Neural progenitor cell (in vitro differentiated cells): ENCODE measurements at regions not wholly inside any gene's neighbourhood (a gene's known extent, or its start where the extent isn't known, plus 50 kb on each side); places are given as distances from the start of the nearest gene placed in this dataset.
"Not testable (repeated sequence)": the region's sequence is repeated elsewhere in the genome, so short reads cannot be mapped to it uniquely, and the experiment has no call there.

Source experiments
- DNase-seq: peaks from one replicate; pipeline ENCODE4 v3.0.0-alpha.2; 2016; ENCODE audit warnings: low spot score
- H2AFZ ChIP-seq: fragments of 200-600 bp; sonication (generic); replicated peaks from 2 replicates; pipeline ENCODE4 v1.6.1; 2016; ENCODE audit warnings: antibody characterized with exemption
- H3F3A ChIP-seq: fragments of 200-600 bp; sonication (generic); 2 replicates; pipeline ENCODE4 v1.6.1; 2016; ENCODE audit warnings: antibody characterized with exemption, low read depth
- H3K27ac ChIP-seq: fragments of 200-600 bp; sonication (generic); 2 replicates; pipeline ENCODE4 v1.5.1; 2016; ENCODE audit warnings: mild to moderate bottlenecking
- H3K27me3 ChIP-seq: fragments of 200-600 bp; sonication (generic); 2 replicates; pipeline ENCODE4 v1.6.1; 2016; ENCODE audit warnings: mild to moderate bottlenecking, moderate library complexity
- H3K36me3 ChIP-seq: fragments of 200-600 bp; sonication (generic); 2 replicates; pipeline ENCODE4 v1.5.1; 2016
- H3K4me1 ChIP-seq: fragments of 200-600 bp; sonication (generic); 2 replicates; pipeline ENCODE4 v1.6.1; 2016; ENCODE audit warnings: mixed run types
- H3K4me2 ChIP-seq: fragments of 200-600 bp; sonication (generic); 2 replicates; pipeline ENCODE4 v1.6.1; 2016
- H3K4me3 ChIP-seq: fragments of 200-600 bp; sonication (generic); 2 replicates; pipeline ENCODE4 v1.5.1; 2016
- H3K79me2 ChIP-seq: fragments of 200-600 bp; sonication (generic); 2 replicates; pipeline ENCODE4 v1.6.1; 2016; ENCODE audit warnings: low read depth
- H3K9ac ChIP-seq: fragments of 200-600 bp; sonication (generic); 2 replicates; pipeline ENCODE4 v1.6.1; 2016
- H3K9me3 ChIP-seq: fragments of 200-600 bp; sonication (generic); 2 replicates; pipeline ENCODE4 v1.5.1; 2016; ENCODE audit warnings: low read depth
- H4K20me1 ChIP-seq: fragments of 200-600 bp; sonication (generic); 2 replicates; pipeline ENCODE4 v1.6.1; 2016; ENCODE audit warnings: low read depth
- H3K27ac Mint-ChIP-seq: 3 replicates; pipeline ENCODE4 v1.8.0; 2021; ENCODE audit warnings: mixed read lengths
- H3K27me3 Mint-ChIP-seq: 2 replicates; pipeline ENCODE4 v1.8.0; 2022; ENCODE audit warnings: low read depth, mild to moderate bottlenecking, inconsistent platforms, moderate library complexity, mixed read lengths; ENCODE audit not compliant: insufficient read depth
- H3K36me3 Mint-ChIP-seq: 3 replicates; pipeline ENCODE4 v1.8.0; 2021; ENCODE audit warnings: mixed read lengths
- H3K4me1 Mint-ChIP-seq: 3 replicates; pipeline ENCODE4 v1.8.0; 2021; ENCODE audit warnings: mixed read lengths
- H3K4me3 Mint-ChIP-seq: 3 replicates; pipeline ENCODE4 v1.8.0; 2021; ENCODE audit warnings: mild to moderate bottlenecking, moderate library complexity, mixed read lengths
- H3K9me3 Mint-ChIP-seq: 3 replicates; pipeline ENCODE4 v1.8.0; 2020; ENCODE audit warnings: mixed read lengths

DNA sequence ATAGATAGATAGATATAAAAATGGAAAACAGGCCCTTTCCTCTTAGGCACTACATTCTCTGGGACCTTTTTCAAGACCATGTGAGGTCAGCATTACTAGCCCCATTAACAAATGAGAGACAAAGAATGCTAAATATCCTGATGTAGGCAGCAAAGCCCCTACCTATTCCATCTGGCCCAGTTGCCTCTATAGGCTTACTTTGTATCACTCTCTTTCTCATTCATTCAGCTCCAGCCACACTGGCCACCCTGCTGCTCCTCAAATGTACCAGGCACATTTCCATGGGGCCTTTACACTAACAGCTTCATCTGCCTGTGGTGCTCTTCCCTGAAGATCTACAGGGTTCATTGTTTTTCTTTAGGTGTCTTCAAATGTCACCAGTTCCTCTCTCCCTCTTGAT lies 156.4 kb downstream of the SPDYE17 start:
- not testable (repeated sequence) for H3K4me2 ChIP-seq, H4K20me1 ChIP-seq, H3K9me3 ChIP-seq, H3K9me3 Mint-ChIP-seq, H3K27me3 ChIP-seq, H3K27ac ChIP-seq, H3K4me1 ChIP-seq, H3K4me3 Mint-ChIP-seq, H3K27ac Mint-ChIP-seq, H3K36me3 ChIP-seq, H3K36me3 Mint-ChIP-seq, H3K4me3 ChIP-seq, H3F3A ChIP-seq, H2AFZ ChIP-seq, H3K4me1 Mint-ChIP-seq, H3K27me3 Mint-ChIP-seq, DNase-seq, H3K9ac ChIP-seq, H3K79me2 ChIP-seq

GRCh38 chr7:76870504-76870808 lies 161.7 kb downstream of the SPDYE17 start:
- not testable (repeated sequence) for H3K9me3 Mint-ChIP-seq, H3K4me3 ChIP-seq

GRCh38 chr7:76867364-76867889 lies 164.7 kb downstream of the SPDYE17 start:
- not testable (repeated sequence) for H3F3A ChIP-seq, DNase-seq, H3K36me3 Mint-ChIP-seq, H3K4me1 Mint-ChIP-seq, H2AFZ ChIP-seq, H3K27me3 Mint-ChIP-seq, H3K27me3 ChIP-seq, H3K4me3 ChIP-seq, H3K4me3 Mint-ChIP-seq, H3K79me2 ChIP-seq, H3K4me2 ChIP-seq, H3K27ac Mint-ChIP-seq, H3K36me3 ChIP-seq, H3K9me3 ChIP-seq, H3K9me3 Mint-ChIP-seq, H3K9ac ChIP-seq, H3K27ac ChIP-seq, H4K20me1 ChIP-seq
- H3K4me1 ChIP-seq: peaks cover 13% of the 10 kb centered on the region

More at GRCh38 chr7:76870504-76870808, 161.7 kb downstream of the SPDYE17 start:
- H3K79me2 ChIP-seq, H3K27ac ChIP-seq, H3K4me1 ChIP-seq, H3K27me3 ChIP-seq, H3K4me1 Mint-ChIP-seq, H3F3A ChIP-seq, H3K27me3 Mint-ChIP-seq, H3K9me3 ChIP-seq, H3K36me3 Mint-ChIP-seq, H3K27ac Mint-ChIP-seq, H3K4me3 Mint-ChIP-seq, H3K4me2 ChIP-seq, H3K36me3 ChIP-seq, DNase-seq, H4K20me1 ChIP-seq, H3K9ac ChIP-seq, H2AFZ ChIP-seq: not testable (repeated sequence)

DNA sequence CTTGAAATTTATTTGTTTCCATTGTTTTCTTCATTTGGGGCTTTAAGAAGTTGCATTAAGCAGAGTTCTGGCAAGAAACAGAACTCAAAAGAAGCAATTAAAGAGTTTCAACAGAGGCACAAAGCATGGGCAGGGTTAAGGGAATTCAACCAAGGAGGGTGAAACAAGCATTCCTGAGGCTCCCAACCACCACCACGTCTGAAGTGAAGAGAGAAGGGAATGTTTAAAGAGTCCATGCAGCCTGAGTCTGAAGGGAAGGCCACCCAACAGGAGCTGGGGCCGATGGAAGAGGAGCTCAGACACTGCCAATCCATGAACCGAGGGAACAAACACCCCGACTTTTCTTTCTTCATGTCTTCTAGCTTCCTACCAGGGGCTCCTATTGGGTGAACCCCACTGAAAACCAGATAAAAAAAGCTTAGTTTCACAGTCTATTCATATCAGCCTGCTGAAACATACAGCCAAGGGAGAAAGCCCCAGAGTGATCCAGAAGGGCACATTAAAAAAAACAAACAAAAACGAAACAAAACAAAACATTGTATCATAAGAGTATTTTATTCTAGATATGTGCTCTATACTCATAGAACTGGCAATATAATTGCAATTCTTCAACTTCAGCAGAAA lies 168.9 kb downstream of the SPDYE17 start:
- Histone ChIP-seq H3K4me2 (peak overlapping the region; percentile 35), H3K4me1 (peaks cover 10% of the 10 kb centered on the region), H3K27ac (peak overlapping the region; percentile 63)
- not testable (repeated sequence) for H3K36me3 ChIP-seq, H3K4me1 Mint-ChIP-seq, H3F3A ChIP-seq, H3K9me3 ChIP-seq, H3K4me3 Mint-ChIP-seq, H3K79me2 ChIP-seq, H3K4me3 ChIP-seq, H3K27me3 Mint-ChIP-seq, H3K27ac Mint-ChIP-seq, H2AFZ ChIP-seq, DNase-seq, H3K36me3 Mint-ChIP-seq, H4K20me1 ChIP-seq, H3K27me3 ChIP-seq, H3K9ac ChIP-seq, H3K9me3 Mint-ChIP-seq

GRCh38 chr7:76862241-76862640 lies 169.9 kb downstream of the SPDYE17 start:
- H3K4me1 ChIP-seq: peaks cover 10% of the 10 kb centered on the region
- H3K4me2 ChIP-seq, H2AFZ ChIP-seq, H3K27me3 Mint-ChIP-seq, H4K20me1 ChIP-seq, H3K27ac ChIP-seq, H3K27me3 ChIP-seq, H3K4me3 Mint-ChIP-seq, H3K27ac Mint-ChIP-seq, H3K4me1 Mint-ChIP-seq, H3K79me2 ChIP-seq, H3K9ac ChIP-seq, H3F3A ChIP-seq, H3K9me3 ChIP-seq, H3K9me3 Mint-ChIP-seq, H3K4me3 ChIP-seq, H3K36me3 ChIP-seq, H3K36me3 Mint-ChIP-seq, DNase-seq: not testable (repeated sequence)

DNA sequence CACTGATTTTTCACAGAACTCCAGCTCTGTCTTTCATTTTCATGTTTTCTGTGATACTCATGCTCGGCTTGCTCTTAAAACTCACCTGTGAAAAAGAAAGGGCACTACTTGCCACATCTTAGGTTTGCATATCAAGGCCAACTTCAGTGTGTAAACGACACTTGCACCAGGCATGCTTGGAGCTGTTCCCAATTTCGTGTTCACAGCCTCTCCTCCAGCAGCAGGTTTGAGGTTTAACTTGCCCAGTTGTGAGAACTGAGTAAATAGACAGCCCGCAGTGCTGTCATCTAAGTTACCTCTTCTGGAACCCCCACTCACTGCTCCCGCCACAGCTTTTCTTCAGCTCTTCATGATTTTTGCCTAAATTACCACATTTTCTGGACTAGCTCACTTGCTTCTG lies 172.2 kb downstream of the SPDYE17 start:
- H3K27ac ChIP-seq, H3K79me2 ChIP-seq, H3K27me3 ChIP-seq, H3K27ac Mint-ChIP-seq, H4K20me1 ChIP-seq, H3K9me3 Mint-ChIP-seq, H3K4me1 Mint-ChIP-seq, H3F3A ChIP-seq, H3K36me3 Mint-ChIP-seq, H3K9ac ChIP-seq, H3K4me2 ChIP-seq, H3K27me3 Mint-ChIP-seq, DNase-seq, H3K36me3 ChIP-seq, H2AFZ ChIP-seq, H3K9me3 ChIP-seq, H3K4me3 ChIP-seq, H3K4me3 Mint-ChIP-seq: not testable (repeated sequence)
- peaks cover 10% of the 10 kb centered on the region for H3K4me1 ChIP-seq

- not testable (repeated sequence) for H2AFZ ChIP-seq, H3K4me3 Mint-ChIP-seq, H3K36me3 ChIP-seq, H3K79me2 ChIP-seq, H3K27ac ChIP-seq, H3K27ac Mint-ChIP-seq, H3K4me1 ChIP-seq, H3F3A ChIP-seq, H3K4me3 ChIP-seq, H3K9me3 ChIP-seq, H3K27me3 ChIP-seq, H3K9ac ChIP-seq, H3K27me3 Mint-ChIP-seq, H3K4me2 ChIP-seq, H3K4me1 Mint-ChIP-seq, H3K36me3 Mint-ChIP-seq, DNase-seq, H3K9me3 Mint-ChIP-seq, H4K20me1 ChIP-seq
These were observed 177.5 kb downstream of the SPDYE17 start for GRCh38 chr7:76854631-76855030.

- H3K27ac Mint-ChIP-seq: not testable (repeated sequence)
These were observed 179.2 kb downstream of the SPDYE17 start for GRCh38 chr7:76852787-76853584.

More at GRCh38 chr7:76852787-76853584, 179.2 kb downstream of the SPDYE17 start:
- DNase-seq, H3K4me3 Mint-ChIP-seq, H3K4me2 ChIP-seq, H3K27ac ChIP-seq, H3K27me3 Mint-ChIP-seq, H3K4me3 ChIP-seq, H3K9me3 ChIP-seq, H3K79me2 ChIP-seq, H3K4me1 Mint-ChIP-seq, H3K4me1 ChIP-seq, H3K9ac ChIP-seq, H2AFZ ChIP-seq, H3F3A ChIP-seq, H4K20me1 ChIP-seq, H3K36me3 ChIP-seq, H3K9me3 Mint-ChIP-seq, H3K27me3 ChIP-seq, H3K36me3 Mint-ChIP-seq: not testable (repeated sequence)
